Stimulated activated naive CD8-positive, alpha-beta T cell treated with anti-CD3 and anti-CD28 coated beads, Interleukin-15, Interleukin-2, amounts not matched to agents 100 U/mL and 50 U/mL, for 24 hours (primary cell): ENCODE measurements at regions not wholly inside any gene's neighbourhood (a gene's known extent, or its start where the extent isn't known, plus 50 kb on each side); places are given as distances from the start of the nearest gene placed in this dataset.
"Not testable (repeated sequence)": the region's sequence is repeated elsewhere in the genome, so short reads cannot be mapped to it uniquely, and the experiment has no call there.

Source experiments
- ATAC-seq: fragments of 150-1000 bp; cut with Tn5 transposase; one replicate; pipeline ENCODE4 v1.10.0; 2021
- DNase-seq: peaks from one replicate; pipeline ENCODE4 v3.0.0; 2021

DNA sequence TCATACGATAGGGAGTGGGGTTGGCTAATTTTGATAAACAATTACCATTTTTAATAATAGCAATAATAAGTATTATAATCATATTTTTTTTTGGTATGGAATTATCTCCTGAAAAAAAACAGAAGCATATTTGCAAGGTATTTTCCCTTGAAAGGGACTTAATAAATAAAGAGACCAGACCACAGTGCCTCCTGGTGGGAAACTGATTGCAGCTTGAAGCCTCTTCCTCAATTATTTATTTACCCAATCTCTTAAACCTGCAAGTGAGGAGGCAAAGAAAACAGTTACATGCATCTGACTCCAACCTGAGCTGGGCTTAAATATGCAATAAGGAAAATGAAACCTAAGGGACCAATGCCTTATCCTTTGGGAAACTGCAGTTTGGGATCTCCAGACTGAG lies 388.1 kb upstream of the ACO1 start:
- no peak for ATAC-seq
- no peak for DNase-seq

DNA sequence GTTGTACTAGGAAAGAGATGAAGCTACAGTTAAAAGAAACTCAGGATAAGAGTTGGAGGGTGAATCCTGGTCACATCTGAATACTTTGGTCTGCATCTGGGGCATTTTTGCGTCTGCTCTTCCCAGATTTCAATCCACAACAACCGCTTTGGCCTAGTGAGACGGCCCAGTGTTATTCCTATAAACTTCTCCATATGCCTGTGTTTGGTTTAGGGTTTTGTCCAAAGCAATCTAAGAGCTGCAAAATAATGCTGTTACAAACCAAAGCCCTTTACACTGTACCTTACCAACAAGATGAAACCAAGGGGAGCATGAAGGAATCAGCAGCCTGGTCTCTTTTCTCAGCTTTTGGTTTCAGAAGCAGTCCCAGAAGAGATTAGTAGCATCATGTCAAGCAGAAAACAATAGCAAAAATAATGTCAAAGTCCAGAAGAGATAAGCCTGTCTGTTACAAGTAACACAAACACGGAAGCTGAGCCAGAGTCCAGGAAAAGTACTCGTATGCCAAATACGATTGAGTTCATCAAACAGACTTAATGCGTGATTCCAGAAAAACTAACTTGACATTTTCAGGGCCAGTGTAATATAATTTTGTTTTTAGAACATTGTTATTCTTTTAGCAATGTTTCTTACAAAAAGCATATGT lies 379.9 kb upstream of the ACO1 start:
- no peak for ATAC-seq

DNA sequence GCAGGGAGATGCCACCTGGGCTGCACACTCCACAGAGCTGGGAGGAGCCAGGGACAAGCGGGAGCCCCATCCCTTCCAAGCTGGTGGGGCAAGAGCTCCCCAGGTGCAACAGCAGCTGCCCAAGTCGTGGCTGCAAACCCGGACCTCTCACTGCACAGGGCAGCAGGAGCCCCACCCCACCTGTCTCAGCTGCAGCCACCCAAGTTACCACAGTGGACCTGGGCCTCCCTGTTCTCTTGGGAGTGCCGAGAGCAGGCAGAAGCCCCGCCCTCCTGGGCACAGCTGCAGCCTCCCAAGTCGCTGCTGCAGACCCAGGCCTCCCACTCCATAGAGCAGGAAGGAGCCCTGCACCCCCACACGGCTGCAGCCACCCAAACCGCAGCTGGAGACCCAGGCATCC lies 374.1 kb upstream of the ACO1 start:
- no peak for ATAC-seq
- DNase-seq: no peak

More for the DNA sequence above, 379.9 kb upstream of the ACO1 start:
- DNase-seq: no peak

DNA sequence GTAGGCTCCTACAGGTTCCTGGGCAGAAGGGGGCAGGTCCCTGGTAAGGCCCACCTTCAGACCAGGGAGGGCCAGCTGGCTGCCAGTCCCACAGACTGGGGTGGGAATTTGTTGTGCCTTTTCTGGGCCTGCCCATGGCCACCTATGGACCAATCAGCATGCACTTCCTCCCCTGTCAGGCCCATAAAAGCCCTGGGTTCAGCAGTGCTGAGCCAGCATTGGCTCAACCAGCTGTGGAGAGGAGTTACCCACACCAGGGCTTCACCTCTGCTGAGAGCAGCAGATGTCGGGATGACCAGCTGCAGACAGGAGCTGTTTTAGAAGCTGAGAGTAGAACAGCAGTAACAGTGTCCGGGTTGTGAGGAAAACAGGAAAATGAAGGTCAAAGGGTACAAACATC lies 373.4 kb upstream of the ACO1 start:
- ATAC-seq: no peak
- no peak for DNase-seq

DNA sequence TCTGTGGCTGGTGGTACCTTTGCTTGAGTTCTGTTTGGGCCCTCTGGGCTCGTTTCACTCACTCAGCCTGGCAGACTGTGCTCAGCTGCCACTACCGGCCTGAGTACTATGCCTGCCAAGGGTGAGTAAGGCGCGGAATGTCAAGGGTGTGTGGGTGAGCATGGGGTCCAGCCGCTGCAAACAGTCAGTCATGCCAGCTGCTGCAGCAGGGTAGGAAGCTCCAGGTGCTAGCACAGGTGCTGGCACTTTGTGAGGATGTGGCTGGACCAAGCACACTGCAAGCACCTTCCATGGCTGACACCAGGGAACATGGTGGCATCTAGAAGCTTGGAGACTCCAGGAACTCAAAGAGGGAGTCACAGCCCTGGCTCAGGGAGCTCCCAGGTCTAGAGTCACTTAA lies 368.6 kb upstream of the ACO1 start:
- DNase-seq (no peak), ATAC-seq (no peak)

DNA sequence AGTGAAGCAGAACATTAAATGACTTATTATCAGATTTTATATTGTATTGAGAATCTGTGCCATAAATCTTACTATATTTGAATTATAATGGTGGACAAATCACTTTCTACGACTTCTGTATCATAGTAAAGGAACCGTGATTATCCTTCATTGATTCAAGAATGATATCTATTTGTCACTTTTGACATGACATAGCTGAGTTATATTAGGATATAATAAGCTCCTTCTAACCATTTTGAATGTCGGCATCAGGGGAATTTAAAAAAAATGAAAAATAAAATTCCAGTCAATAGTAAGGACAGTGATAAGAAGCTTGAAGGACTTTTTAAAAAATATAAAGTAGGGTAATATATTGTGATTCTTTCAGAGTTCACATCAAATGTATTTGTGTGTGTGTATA lies 338.9 kb upstream of the ACO1 start:
- ATAC-seq: no peak
- DNase-seq: no peak

DNA sequence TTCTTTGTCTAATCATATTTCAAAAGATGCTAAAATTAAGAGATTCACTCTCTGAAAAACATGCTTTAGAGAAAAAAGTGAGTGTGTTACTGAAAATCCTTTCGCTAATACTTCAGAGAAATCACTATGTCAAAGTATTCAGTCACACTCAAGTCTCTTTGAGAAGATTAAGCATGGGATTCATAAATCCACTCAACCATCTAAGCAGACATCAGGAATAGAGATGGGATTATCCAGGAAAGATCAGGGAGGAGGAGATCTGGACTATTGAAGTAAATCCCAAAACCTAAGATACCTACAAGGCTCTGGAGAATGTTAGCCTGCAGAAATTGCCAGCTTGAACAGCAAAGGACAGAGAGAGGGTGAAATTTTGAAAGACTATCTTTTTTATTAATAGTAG lies 317.2 kb upstream of the ACO1 start:
- DNase-seq: no peak
- ATAC-seq: no peak

DNA sequence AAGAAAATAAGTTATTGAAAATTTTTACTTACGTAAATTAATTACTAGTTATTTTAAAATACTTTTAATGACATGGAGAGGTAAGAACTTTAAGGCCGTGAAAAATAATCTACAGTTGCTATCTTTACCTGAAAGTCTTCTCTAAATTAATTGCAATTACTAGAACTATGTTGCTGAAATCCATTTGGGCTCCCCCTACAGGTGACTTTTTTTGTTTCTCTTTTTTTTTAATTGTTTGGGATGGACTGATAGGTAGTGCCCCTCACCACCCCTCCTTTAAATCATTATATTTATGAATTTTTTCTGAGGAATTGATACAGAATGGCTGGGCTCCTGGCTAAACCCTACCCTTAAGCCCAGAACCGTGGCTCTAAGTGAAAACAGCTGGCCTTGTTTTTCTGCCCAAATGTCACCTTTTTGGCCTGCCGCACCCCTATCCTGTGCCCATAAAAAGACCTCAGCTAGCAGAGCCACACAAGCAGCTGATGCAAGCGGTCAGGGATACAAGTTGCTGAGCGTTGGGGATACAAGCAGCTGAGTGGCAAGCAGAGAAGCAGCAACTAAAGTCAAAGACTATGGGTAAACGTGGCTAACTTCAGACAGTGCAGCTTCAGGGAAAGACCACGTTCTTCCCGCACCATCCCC lies 315.2 kb upstream of the ACO1 start:
- DNase-seq (no peak), ATAC-seq (no peak)

DNA sequence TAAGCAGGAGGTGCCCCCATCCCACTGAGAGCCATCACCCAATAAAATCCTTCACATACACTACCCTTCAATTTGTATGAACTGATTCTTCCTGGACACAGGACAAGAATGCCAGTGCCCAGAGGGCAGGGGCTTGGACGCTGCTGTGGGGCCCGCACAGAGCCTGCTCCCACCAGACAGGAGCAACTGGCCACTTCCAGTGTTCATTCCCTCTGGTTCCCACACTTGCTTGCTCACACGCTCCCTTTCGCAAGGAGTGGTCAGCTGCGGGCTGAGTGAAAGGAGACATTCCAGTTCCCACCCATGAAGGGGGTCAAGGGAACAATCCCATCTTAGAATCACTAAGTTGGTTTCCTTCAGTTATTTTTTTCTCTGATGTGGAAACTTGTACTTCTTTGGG lies 314.5 kb upstream of the ACO1 start:
- DNase-seq: no peak
- no peak for ATAC-seq

DNA sequence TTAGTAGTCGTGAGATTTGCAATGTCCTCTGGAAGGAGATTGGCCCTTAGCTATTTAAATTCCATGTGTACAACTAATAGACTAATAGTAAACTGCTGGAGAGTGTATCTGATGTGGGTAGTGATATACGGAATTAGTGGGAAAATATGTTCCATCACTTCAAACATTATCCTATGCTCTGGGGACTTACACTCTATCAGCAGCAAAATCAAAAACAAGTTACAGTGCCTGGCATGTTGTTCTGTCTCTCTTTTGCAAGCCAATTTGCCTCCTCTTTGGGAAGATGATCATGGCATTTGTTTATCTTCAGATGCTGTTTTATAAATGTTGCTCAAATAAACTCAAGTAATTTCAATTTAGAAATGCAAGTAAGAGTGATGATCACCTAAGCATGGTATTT lies 311.9 kb upstream of the ACO1 start:
- DNase-seq (no peak), ATAC-seq (no peak)

DNA sequence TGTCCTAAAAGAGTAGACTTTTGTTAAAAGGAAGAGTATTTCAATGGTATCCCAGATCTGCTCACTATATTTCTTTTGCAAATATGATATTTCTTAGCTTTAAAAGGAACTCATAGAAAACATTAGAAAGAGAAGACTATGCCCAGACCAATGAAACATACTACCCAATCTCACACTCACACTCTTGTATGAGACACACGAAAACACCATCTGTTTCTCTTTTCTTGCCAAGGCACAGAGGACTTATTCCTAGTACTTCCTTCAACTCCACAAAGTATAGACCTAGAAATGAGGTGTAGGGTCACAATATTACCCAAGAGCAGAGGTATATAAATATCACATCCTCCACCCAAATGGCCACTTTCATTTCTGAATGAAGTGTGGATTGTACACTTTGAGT lies 292.4 kb upstream of the ACO1 start:
- ATAC-seq (no peak), DNase-seq (no peak)

DNA sequence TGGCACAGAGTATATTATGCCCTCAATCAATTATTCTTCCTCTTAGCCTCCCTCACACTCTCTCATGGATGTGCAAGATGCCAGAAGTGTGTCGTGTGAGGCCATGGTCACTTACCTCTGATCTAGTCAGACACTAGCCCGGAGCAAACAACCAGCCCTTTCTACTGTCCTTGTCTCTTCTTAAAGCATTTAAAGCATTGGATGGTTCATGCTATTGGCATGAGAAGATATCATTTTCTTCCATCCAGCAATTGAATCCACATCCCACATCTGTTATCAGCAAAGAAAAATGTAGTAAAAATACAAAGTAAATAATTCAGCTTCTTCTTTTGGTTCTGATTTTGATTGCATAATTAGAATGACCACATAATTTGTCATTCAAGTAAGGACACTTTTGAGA lies 267.2 kb upstream of the ACO1 start:
- ATAC-seq (no peak), DNase-seq (no peak)

DNA sequence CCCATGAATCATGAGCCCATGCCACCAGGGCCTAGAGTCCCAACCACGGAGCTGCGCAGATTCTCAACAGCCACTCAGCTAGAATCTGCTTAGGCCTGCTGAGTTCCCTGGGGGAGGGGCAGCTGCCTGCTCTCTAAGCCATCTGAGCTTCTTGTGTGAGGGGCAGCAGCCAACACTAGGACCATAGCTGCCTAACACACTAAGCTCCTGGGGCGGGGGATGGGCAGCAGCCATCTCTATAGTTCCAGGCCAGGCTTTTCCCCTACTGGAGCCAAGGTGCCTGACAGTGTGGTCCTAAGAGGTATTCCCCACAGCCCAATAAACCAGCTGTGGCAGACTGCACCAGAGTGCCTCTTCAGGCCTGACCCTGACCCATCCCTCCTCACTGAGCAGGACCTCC lies 255.9 kb upstream of the ACO1 start:
- ATAC-seq (no peak), DNase-seq (no peak)

DNA sequence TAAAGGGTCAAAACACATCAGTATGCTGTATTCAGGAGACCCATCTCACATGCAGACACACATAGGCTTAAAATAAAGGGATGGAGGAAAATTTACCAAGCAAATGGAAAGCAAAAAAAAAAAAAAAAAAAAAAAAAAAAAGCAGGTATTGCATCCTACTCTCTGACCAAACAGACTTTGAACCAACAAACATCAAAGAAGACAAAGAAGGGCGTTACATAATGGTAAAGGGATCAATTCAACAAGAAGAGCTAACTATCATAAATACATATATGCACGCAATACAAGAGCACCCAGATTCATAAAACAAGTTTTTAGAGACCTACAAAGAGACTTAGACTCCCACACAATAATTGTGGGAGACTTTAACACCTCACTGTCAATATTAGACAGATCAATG lies 253.7 kb upstream of the ACO1 start:
- ATAC-seq, DNase-seq: not testable (repeated sequence)

DNA sequence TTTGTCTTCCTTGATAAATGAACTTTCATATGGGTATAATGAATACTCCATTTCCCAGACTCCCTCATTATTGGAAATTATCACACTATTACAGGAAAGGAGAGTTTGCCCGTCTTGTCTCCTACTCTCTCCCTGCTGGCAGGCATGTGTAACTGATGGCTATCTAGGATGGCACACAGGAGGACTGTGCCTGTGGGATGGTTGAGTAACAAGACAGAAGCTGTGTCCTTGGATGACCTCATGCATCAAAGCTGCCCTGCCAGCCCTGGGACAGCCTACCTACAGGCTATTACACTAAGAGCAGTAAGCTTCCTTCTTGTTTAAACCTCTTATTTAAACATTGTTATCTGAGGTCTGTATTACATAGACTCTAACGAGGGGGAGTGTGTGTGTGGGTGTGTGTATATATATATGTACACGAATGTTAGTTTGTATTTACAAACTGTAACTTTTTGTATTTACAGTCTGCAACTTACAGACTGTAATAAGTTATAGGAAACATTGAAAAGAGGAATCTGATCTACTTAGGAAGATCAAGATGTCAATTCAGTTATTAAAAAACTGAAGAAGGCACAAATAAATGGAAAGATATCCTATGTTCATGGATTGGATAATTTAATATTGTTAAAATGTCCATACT lies 247.6 kb upstream of the ACO1 start:
- no peak for ATAC-seq
- DNase-seq: no peak

DNA sequence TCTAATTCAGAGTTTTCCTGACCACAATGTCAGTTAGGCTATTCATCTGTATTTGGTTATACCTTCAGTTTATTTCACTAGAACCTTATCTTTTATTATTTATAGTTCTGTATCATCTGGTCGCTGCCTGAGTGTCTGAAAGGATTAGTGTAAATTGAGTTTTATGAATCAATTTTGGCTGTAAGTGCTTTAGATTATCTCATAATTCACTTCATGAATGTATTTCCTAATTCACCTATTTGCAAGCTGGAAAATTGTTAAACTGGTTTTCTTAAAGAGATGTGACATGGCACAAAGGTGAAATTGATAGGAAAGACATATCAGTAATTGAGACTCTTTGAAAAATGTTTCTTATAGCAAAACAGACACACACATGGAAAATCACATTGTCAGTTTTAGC lies 242.4 kb upstream of the ACO1 start:
- DNase-seq (no peak), ATAC-seq (no peak)

DNA sequence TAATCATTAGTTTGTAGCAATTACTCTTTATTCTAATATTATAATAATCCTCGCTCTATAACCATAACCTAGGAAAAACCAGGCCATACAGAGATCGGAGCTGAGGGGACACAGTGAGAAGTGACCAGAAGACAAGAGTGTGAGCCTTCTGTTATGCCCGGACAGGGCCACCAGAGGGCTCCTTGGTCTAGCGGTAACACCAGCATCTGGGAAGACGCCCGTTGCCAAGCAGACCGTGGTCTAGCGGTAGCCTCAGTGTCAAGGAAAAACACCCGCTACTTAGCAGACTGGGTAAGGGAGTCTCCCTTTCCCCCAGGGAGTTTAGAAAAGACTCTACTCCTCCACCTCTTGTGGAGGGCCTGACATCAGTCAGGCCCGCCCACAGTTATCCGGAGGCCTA lies 235.9 kb upstream of the ACO1 start:
- DNase-seq, ATAC-seq: not testable (repeated sequence)

DNA sequence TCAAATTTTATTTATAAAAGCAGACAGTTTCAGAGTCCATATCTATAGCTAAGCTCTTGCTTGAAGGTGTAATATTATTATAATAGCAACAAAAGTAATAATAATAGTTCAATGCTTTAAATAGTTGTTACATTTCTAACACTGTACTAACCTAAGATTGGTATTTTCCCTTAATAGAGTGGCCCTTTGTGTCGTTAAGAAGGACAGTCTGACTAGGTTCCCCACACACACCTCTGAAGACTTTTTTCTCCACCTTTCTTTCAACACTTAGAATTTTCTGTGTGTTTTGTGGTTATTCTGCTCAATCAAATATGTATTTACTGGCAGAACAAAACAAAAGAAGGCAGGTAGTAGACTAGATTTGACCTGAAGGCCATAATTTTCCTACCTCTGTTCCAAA lies 223.2 kb upstream of the ACO1 start:
- DNase-seq: no peak
- no peak for ATAC-seq

DNA sequence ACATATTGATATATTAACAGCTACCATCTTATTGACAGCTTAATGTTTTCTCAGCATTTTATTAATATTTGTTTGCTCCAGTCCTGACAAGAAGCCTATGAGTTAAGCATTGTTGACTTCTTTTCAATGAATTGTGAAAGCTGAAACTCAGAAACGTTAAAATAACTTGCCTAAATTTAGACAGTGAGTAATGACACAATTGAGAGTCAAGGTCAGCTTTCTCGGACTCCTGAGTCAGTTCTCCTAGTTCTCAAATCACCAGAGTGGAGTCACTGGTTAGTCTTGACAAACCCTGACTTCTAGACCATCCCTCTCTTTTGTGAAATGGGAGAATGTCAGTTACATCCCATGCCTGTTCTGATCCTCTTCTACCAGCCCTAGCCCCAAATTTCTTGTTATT lies 222.7 kb upstream of the ACO1 start:
- no peak for DNase-seq

DNA sequence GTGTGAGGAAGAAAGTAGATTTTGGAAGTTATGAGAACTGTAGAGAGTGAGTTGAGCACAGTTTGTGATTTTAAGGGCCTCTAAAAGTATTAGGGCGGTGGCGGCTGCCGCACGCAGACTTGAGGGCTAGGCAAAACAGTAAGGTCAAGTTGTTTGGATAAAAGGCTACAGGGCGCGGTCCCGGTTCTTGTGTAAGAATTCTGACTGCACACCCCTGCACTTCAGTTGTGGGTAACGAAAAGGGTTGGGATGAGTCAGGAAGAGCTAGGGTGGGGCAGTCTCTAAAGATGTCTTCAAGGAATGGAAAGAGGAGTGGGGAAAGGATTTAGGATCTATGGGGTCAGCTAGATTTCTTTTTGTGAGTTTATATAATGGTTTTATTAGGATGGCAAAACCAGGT lies 218.1 kb upstream of the ACO1 start:
- not testable (repeated sequence) for ATAC-seq, DNase-seq

More for the DNA sequence above, 222.7 kb upstream of the ACO1 start:
- no peak for ATAC-seq

DNA sequence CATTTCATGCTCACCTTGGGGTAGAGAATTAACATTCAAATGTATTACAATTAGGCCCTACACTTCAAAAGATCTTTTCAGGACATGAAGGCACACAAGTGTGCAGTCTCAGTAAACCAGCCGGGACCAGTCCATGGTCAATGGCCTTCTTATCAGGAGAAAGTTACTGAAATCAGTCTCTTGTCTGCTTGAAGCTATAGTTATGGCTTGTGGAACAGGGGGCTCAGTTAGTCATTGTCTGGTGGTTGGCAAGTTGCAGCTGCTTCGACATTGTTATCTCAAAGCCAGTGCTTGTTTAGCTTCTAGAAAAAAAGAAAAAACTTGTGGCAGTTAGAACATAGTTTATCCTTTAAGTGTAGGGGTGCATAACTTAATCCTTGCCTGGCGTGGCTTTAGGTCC lies 213.1 kb upstream of the ACO1 start:
- DNase-seq (no peak), ATAC-seq (no peak)

DNA sequence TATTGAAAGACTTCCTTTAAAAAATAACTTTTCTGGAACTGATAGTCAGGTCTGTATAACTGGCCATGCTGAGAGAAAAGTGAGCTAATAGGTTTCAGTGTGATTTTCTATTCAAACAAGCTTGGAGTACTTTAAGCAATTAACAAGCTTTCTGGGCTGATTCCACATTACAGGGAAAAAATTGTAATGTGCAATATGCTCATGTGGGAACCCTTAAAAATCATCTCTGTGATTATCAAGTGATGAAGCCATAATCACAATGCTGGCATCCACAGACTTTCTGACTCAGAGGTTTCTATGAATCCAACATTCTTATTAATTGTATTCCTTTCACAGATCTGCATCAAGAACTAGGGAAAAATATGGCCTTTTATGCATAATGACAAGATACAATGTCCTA lies 212.2 kb upstream of the ACO1 start:
- no peak for ATAC-seq
- DNase-seq: no peak

DNA sequence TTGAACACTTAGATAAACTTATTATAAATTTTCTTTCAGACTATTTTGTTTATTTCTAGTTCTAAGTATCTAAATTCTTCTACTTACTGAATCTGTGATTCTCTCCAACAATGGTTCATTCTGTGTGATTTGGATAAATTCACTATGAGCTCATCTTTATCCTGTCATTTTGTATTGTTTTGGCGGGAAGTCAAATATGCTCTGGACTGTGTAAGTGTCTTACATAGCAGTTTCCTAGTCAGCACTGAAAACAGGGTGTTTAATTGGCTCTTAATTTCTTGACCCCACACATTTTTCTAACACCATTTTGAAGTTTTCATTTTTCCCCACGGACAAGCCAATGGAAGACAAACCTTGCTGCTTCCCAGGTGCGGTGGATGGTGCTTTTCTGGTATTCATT lies 207.0 kb upstream of the ACO1 start:
- ATAC-seq: no peak
- DNase-seq: no peak

DNA sequence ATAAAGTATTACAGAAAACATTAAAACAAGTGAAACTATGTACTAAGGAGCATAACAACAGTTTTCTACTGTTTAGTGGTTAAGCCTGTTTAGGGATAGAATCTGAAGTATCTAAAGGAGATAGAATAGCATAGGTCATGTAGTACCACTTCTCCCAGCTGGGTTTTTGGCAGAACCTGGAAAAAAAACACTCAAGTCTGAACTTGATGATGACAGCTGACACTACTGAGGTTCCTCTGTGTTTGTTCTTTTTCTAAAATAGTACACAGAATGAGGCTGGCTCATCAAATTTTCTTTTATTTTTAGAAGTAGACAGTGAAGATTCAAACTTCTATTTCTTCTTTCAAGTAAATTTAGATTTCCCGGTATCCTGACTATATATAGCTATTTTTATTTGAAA lies 203.8 kb upstream of the ACO1 start:
- DNase-seq: no peak
- no peak for ATAC-seq
